KMS-11 (cell line): ENCODE measurements at regions not wholly inside any gene's neighbourhood (a gene's known extent, or its start where the extent isn't known, plus 50 kb on each side); places are given as distances from the start of the nearest gene placed in this dataset.

ENCODE experiments used
- H2AFZ ChIP-seq: fragments of 200-600 bp; sonication (generic); 2 replicates; pipeline ENCODE4 v1.6.1; 2016; ENCODE audit warnings: antibody characterized with exemption, mixed run types, low read depth
- H3K27ac ChIP-seq: fragments of 200-600 bp; sonication (generic); 2 replicates; pipeline ENCODE4 v1.6.1; 2016; ENCODE audit warnings: mild to moderate bottlenecking, mixed run types
- H3K27me3 ChIP-seq: fragments of 200-600 bp; sonication (generic); 2 replicates; pipeline ENCODE4 v1.6.1; 2017; ENCODE audit warnings: mild to moderate bottlenecking, low read depth, mixed run types, moderate library complexity; ENCODE audit not compliant: insufficient read depth
- H3K36me3 ChIP-seq: fragments of 200-600 bp; sonication (generic); 2 replicates; pipeline ENCODE4 v1.6.1; 2017; ENCODE audit warnings: mild to moderate bottlenecking, mixed run types; ENCODE audit not compliant: insufficient read depth
- H3K4me1 ChIP-seq: fragments of 200-600 bp; sonication (generic); 2 replicates; pipeline ENCODE4 v1.6.1; 2016; ENCODE audit warnings: mild to moderate bottlenecking, low read depth, mixed run types; ENCODE audit not compliant: poor library complexity, severe bottlenecking
- H3K4me2 ChIP-seq: fragments of 200-600 bp; sonication (generic); 2 replicates; pipeline ENCODE4 v1.7.0; 2016; ENCODE audit warnings: mild to moderate bottlenecking, mixed run types
- H3K4me3 ChIP-seq: fragments of 200-600 bp; sonication (generic); IDR thresholded peaks from 2 replicates; pipeline ENCODE4 v1.6.1; 2017; ENCODE audit warnings: low read depth, low read length, mixed read lengths; ENCODE audit not compliant: insufficient read depth
- H3K79me2 ChIP-seq: fragments of 200-600 bp; sonication (generic); 2 replicates; pipeline ENCODE4 v1.6.1; 2016; ENCODE audit warnings: low read depth, mixed run types; ENCODE audit not compliant: insufficient read depth
- H3K9ac ChIP-seq: fragments of 200-600 bp; sonication (generic); 2 replicates; pipeline ENCODE4 v1.6.1; 2016; ENCODE audit warnings: mild to moderate bottlenecking, mixed run types
- H4K20me1 ChIP-seq: fragments of 200-600 bp; sonication (generic); 2 replicates; pipeline ENCODE4 v1.6.1; 2016; ENCODE audit warnings: mild to moderate bottlenecking, mixed run types; ENCODE audit not compliant: insufficient read depth
- CTCF ChIP-seq: fragments of 200-600 bp; sonication (generic); conservative IDR thresholded peaks from 2 replicates; pipeline ENCODE4 v1.6.1; 2017; ENCODE audit warnings: low read depth, mild to moderate bottlenecking, antibody characterized with exemption, low read length, moderate library complexity, mixed read lengths

- Histone ChIP-seq H3K4me2 (no peak overlapping the region), H3K79me2 (no peaks in the 10 kb centered on the region), H4K20me1 (no peaks in the 10 kb centered on the region), H3K4me3 (no peak overlapping the region), H2AFZ (no peak overlapping the region), H3K9ac (no peak overlapping the region), H3K27ac (no peak overlapping the region), H3K27me3 (no peaks in the 10 kb centered on the region), H3K4me1 (no peaks in the 10 kb centered on the region), H3K36me3 (no peaks in the 10 kb centered on the region)
- no peak for TF ChIP-seq CTCF
These were observed 246.8 kb downstream of the IZUMO3 start for GRCh38 chr9:24298912-24299311.

- no peak overlapping the region for H3K4me3 ChIP-seq
- no peak for TF ChIP-seq CTCF
- H4K20me1 ChIP-seq, result no peaks in the 10 kb centered on the region
- H3K9ac ChIP-seq, result no peak overlapping the region
- H3K79me2 ChIP-seq, result no peaks in the 10 kb centered on the region
- H3K27ac ChIP-seq, result no peak overlapping the region
- H3K4me1 ChIP-seq, result no peaks in the 10 kb centered on the region
- H3K27me3 ChIP-seq, result no peaks in the 10 kb centered on the region
- H3K4me2 ChIP-seq, result no peak overlapping the region
- no peaks in the 10 kb centered on the region for H3K36me3 ChIP-seq
- H2AFZ ChIP-seq, result no peak overlapping the region
These were observed 247.8 kb downstream of the IZUMO3 start for GRCh38 chr9:24297931-24298330.

- Histone ChIP-seq H3K4me1 (no peaks in the 10 kb centered on the region), H3K4me2 (no peak overlapping the region), H3K36me3 (no peaks in the 10 kb centered on the region), H3K27ac (no peak overlapping the region), H2AFZ (no peak overlapping the region), H3K79me2 (no peaks in the 10 kb centered on the region), H4K20me1 (no peaks in the 10 kb centered on the region), H3K27me3 (no peaks in the 10 kb centered on the region), H3K4me3 (no peak overlapping the region), H3K9ac (no peak overlapping the region)
- no peak for TF ChIP-seq CTCF
These were observed 249.6 kb downstream of the IZUMO3 start for GRCh38 chr9:24296124-24296523.

- Histone ChIP-seq H4K20me1 (no peaks in the 10 kb centered on the region), H3K4me3 (no peak overlapping the region), H3K9ac (no peak overlapping the region), H2AFZ (no peak overlapping the region), H3K4me2 (no peak overlapping the region), H3K79me2 (no peaks in the 10 kb centered on the region), H3K4me1 (no peaks in the 10 kb centered on the region), H3K27ac (no peak overlapping the region), H3K27me3 (no peaks in the 10 kb centered on the region), H3K36me3 (no peaks in the 10 kb centered on the region)
- TF ChIP-seq CTCF, result no peak
These were observed 252.3 kb downstream of the IZUMO3 start for GRCh38 chr9:24293386-24293785.

- no peak for TF ChIP-seq CTCF
- no peaks in the 10 kb centered on the region for H4K20me1 ChIP-seq
- H3K27ac ChIP-seq, result no peak overlapping the region
These were observed 258.9 kb downstream of the IZUMO3 start for GRCh38 chr9:24286761-24287160.

More at GRCh38 chr9:24286761-24287160, 258.9 kb downstream of the IZUMO3 start:
- no peaks in the 10 kb centered on the region for H3K79me2 ChIP-seq
- no peak overlapping the region for H3K4me3 ChIP-seq
- H2AFZ ChIP-seq, result no peak overlapping the region
- no peaks in the 10 kb centered on the region for H3K4me1 ChIP-seq
- H3K9ac ChIP-seq, result no peak overlapping the region
- H3K4me2 ChIP-seq, result no peak overlapping the region
- H3K27me3 ChIP-seq, result no peaks in the 10 kb centered on the region
- no peaks in the 10 kb centered on the region for H3K36me3 ChIP-seq
